HepG2 (cell line): ENCODE measurements at regions not wholly inside any gene's neighbourhood (a gene's known extent, or its start where the extent isn't known, plus 50 kb on each side); places are given as distances from the start of the nearest gene placed in this dataset.
A peak's percentile ranks its signal among the peaks of the same experiment; 100 is the strongest.

Source experiments
- BRD4 ChIP-seq: sonication (generic); formaldehyde crosslinking; IDR thresholded peaks from 2 replicates; pipeline ENCODE4 v1.4.0; 2020; ENCODE audit warnings: missing genetic modification reagents
- CBFB ChIP-seq: sonication (generic); formaldehyde crosslinking; IDR thresholded peaks from 2 replicates; pipeline ENCODE4 v1.4.0; 2020; ENCODE audit warnings: missing genetic modification reagents
- JARID2 ChIP-seq: sonication (generic); formaldehyde crosslinking; IDR thresholded peaks from 2 replicates; pipeline ENCODE4 v1.8.1; 2023; ENCODE audit warnings: missing genetic modification reagents, inconsistent platforms; ENCODE audit not compliant: insufficient replicate concordance
- JUN ChIP-seq: sonication (generic); formaldehyde crosslinking; IDR thresholded peaks from 2 replicates; pipeline ENCODE4 v1.4.0; 2020; ENCODE audit warnings: mild to moderate bottlenecking, missing genetic modification reagents
- KDM3A ChIP-seq: IDR thresholded peaks from 2 replicates; pipeline ENCODE4 v1.6.1; 2018; ENCODE audit warnings: low read depth, missing compliant biosample characterization
- MTF2 ChIP-seq: sonication (generic); formaldehyde crosslinking; IDR thresholded peaks from 2 replicates; pipeline ENCODE4 v1.5.0; 2020; ENCODE audit warnings: missing genetic modification reagents, borderline replicate concordance
- NPAS2 ChIP-seq: sonication (generic); formaldehyde crosslinking; IDR thresholded peaks from 2 replicates; pipeline ENCODE4 v1.8.0; 2022; ENCODE audit warnings: mild to moderate bottlenecking, missing genetic modification reagents, borderline replicate concordance
- RBFOX2 ChIP-seq: fragments of 200-400 bp; formaldehyde crosslinking; IDR thresholded peaks from 2 replicates; pipeline ENCODE4 v1.6.1; 2017; ENCODE audit warnings: low read depth, mild to moderate bottlenecking, low read length
- RCOR2 ChIP-seq: IDR thresholded peaks from 2 replicates; pipeline ENCODE4 v1.6.1; 2016; ENCODE audit warnings: missing biosample characterization, missing genetic modification reagents
- RXRA ChIP-seq: sonication (generic); formaldehyde crosslinking; IDR thresholded peaks from 2 replicates; pipeline ENCODE4 v1.5.1; 2020; ENCODE audit warnings: missing genetic modification reagents
- SAFB2 ChIP-seq: sonication (generic); formaldehyde crosslinking; IDR thresholded peaks from 2 replicates; pipeline ENCODE4 v1.5.1; 2020; ENCODE audit warnings: missing genetic modification reagents, low read depth, mild to moderate bottlenecking, borderline replicate concordance
- U2AF1 ChIP-seq: fragments of 200-400 bp; formaldehyde crosslinking; optimal IDR thresholded peaks from 2 replicates; pipeline ENCODE3; 2017; ENCODE audit warnings: mild to moderate bottlenecking, low read depth, low read length
- ZFP82 ChIP-seq: sonication (generic); formaldehyde crosslinking; IDR thresholded peaks from 2 replicates; pipeline ENCODE4 v1.5.1; 2020; ENCODE audit warnings: mild to moderate bottlenecking, missing genetic modification reagents, borderline replicate concordance
- ZNF253 ChIP-seq: sonication (generic); formaldehyde crosslinking; IDR thresholded peaks from 2 replicates; pipeline ENCODE4 v1.8.0; 2022; ENCODE audit warnings: mild to moderate bottlenecking, missing genetic modification reagents, borderline replicate concordance
- ZNF431 ChIP-seq: sonication (generic); formaldehyde crosslinking; IDR thresholded peaks from 2 replicates; pipeline ENCODE4 v1.9.0; 2022; ENCODE audit warnings: missing genetic modification reagents, low read depth, mild to moderate bottlenecking, borderline replicate concordance
- ZNF460 ChIP-seq: sonication (generic); formaldehyde crosslinking; IDR thresholded peaks from 2 replicates; pipeline ENCODE4 v1.5.1; 2020; ENCODE audit warnings: missing genetic modification reagents, mild to moderate bottlenecking, borderline replicate concordance
- ZNF780A ChIP-seq: sonication (generic); formaldehyde crosslinking; IDR thresholded peaks from 2 replicates; pipeline ENCODE4 v1.8.0; 2022; ENCODE audit warnings: mild to moderate bottlenecking, missing genetic modification reagents, moderate library complexity
- ZNF782 ChIP-seq: sonication (generic); formaldehyde crosslinking; IDR thresholded peaks from 2 replicates; pipeline ENCODE4 v1.4.0; 2020; ENCODE audit warnings: missing genetic modification reagents, mild to moderate bottlenecking, borderline replicate concordance
- ZZZ3 ChIP-seq: sonication (generic); formaldehyde crosslinking; IDR thresholded peaks from 2 replicates; pipeline ENCODE4 v1.4.0; 2020; ENCODE audit warnings: missing genetic modification reagents, mild to moderate bottlenecking, borderline replicate concordance
- TF ChIP-seq, protein P1 (sequence below): sonication (generic); formaldehyde crosslinking; IDR thresholded peaks from 2 replicates; pipeline ENCODE4 v1.4.0; 2020; ENCODE audit warnings: missing genetic modification reagents
- TF ChIP-seq, protein P2 (sequence below): sonication (generic); formaldehyde crosslinking; IDR thresholded peaks from 2 replicates; pipeline ENCODE4 v1.8.1; 2023; ENCODE audit warnings: missing genetic modification reagents, mild to moderate bottlenecking, borderline replicate concordance
- TF ChIP-seq, protein P3 (sequence below): sonication (generic); formaldehyde crosslinking; IDR thresholded peaks from 2 replicates; pipeline ENCODE4 v1.8.1; 2022; ENCODE audit warnings: low read depth, mild to moderate bottlenecking, missing genetic modification reagents
- TF ChIP-seq, protein P4 (sequence below): sonication (generic); formaldehyde crosslinking; IDR thresholded peaks from 2 replicates; pipeline ENCODE4; 2020; ENCODE audit warnings: missing genetic modification reagents, mild to moderate bottlenecking, borderline replicate concordance

DNA sequence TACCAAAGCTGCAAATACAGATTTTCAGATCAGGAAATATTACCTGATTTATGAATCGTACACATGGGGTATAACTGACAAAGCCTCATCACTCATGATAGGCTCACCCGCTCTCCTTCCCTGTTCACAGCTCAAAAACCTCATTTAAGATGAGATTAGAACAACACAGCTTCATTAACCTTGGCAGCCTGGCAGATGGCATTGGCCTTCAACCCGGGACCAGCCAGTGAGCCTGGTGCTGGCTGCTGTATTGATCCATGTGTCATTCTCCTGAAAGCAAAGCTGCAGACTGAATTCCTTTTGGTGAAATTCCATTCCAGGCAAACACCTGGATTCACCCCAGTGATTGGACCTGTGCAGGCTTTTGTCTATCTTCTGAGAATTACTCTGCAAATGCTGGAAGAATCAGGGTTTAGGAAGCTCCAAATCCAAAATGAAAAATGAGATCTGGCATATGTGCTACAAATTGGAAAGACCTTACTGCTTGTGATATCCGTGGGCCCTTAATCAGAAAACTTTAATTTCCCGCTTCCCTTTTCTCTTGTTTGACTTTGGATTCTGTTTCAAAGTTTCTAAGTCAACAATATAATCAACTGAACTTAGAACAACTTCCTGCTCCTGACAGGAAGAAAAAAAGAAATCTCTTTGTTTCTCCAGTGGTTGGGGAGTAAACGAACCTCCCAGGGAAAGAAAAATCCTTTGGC, 189.1 kb upstream of the KBTBD8 start (continued):
- TF ChIP-seq ZFP82 (CRISPR knock-in tag) (no peak), ZNF460 (CRISPR knock-in tag) (no peak), ZNF780A (no peak), ZNF431 (no peak), U2AF1 (no peak), ZNF253 (CRISPR knock-in tag) (no peak), ZNF782 (CRISPR knock-in tag) (no peak), NPAS2 (CRISPR knock-in tag) (no peak), ZZZ3 (CRISPR knock-in tag) (no peak), JUN (CRISPR knock-in tag) (no peak), SAFB2 (CRISPR knock-in tag) (no peak), MTF2 (CRISPR knock-in tag) (no peak), RBFOX2 (no peak), JARID2 (CRISPR knock-in tag) (no peak), BRD4 (CRISPR knock-in tag) (no peak), RXRA (CRISPR knock-in tag) (peak; percentile 95), KDM3A (CRISPR knock-in tag) (no peak), CBFB (CRISPR knock-in tag) (no peak), RCOR2 (CRISPR knock-in tag) (0 out of 2 replicates have a peak, but pooled peaks have one; percentile 10)
- TF ChIP-seq, protein P1, sequence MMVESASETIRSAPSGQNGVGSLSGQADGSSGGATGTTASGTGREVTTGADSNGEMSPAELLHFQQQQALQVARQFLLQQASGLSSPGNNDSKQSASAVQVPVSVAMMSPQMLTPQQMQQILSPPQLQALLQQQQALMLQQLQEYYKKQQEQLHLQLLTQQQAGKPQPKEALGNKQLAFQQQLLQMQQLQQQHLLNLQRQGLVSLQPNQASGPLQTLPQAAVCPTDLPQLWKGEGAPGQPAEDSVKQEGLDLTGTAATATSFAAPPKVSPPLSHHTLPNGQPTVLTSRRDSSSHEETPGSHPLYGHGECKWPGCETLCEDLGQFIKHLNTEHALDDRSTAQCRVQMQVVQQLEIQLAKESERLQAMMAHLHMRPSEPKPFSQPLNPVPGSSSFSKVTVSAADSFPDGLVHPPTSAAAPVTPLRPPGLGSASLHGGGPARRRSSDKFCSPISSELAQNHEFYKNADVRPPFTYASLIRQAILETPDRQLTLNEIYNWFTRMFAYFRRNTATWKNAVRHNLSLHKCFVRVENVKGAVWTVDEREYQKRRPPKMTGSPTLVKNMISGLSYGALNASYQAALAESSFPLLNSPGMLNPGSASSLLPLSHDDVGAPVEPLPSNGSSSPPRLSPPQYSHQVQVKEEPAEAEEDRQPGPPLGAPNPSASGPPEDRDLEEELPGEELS (CRISPR knock-in tag) = no peak
- TF ChIP-seq, protein P2, sequence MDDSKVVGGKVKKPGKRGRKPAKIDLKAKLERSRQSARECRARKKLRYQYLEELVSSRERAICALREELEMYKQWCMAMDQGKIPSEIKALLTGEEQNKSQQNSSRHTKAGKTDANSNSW (CRISPR knock-in tag) = no peak
- TF ChIP-seq, protein P3, sequence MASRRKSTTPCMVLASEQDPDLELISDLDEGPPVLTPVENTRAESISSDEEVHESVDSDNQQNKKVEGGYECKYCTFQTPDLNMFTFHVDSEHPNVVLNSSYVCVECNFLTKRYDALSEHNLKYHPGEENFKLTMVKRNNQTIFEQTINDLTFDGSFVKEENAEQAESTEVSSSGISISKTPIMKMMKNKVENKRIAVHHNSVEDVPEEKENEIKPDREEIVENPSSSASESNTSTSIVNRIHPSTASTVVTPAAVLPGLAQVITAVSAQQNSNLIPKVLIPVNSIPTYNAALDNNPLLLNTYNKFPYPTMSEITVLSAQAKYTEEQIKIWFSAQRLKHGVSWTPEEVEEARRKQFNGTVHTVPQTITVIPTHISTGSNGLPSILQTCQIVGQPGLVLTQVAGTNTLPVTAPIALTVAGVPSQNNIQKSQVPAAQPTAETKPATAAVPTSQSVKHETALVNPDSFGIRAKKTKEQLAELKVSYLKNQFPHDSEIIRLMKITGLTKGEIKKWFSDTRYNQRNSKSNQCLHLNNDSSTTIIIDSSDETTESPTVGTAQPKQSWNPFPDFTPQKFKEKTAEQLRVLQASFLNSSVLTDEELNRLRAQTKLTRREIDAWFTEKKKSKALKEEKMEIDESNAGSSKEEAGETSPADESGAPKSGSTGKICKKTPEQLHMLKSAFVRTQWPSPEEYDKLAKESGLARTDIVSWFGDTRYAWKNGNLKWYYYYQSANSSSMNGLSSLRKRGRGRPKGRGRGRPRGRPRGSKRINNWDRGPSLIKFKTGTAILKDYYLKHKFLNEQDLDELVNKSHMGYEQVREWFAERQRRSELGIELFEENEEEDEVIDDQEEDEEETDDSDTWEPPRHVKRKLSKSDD (CRISPR knock-in tag) = no peak
- TF ChIP-seq, protein P4, sequence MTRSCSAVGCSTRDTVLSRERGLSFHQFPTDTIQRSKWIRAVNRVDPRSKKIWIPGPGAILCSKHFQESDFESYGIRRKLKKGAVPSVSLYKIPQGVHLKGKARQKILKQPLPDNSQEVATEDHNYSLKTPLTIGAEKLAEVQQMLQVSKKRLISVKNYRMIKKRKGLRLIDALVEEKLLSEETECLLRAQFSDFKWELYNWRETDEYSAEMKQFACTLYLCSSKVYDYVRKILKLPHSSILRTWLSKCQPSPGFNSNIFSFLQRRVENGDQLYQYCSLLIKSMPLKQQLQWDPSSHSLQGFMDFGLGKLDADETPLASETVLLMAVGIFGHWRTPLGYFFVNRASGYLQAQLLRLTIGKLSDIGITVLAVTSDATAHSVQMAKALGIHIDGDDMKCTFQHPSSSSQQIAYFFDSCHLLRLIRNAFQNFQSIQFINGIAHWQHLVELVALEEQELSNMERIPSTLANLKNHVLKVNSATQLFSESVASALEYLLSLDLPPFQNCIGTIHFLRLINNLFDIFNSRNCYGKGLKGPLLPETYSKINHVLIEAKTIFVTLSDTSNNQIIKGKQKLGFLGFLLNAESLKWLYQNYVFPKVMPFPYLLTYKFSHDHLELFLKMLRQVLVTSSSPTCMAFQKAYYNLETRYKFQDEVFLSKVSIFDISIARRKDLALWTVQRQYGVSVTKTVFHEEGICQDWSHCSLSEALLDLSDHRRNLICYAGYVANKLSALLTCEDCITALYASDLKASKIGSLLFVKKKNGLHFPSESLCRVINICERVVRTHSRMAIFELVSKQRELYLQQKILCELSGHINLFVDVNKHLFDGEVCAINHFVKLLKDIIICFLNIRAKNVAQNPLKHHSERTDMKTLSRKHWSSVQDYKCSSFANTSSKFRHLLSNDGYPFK = no peak
